ENCODE measurements at regions not wholly inside any gene's neighbourhood (a gene's known extent, or its start where the extent isn't known, plus 50 kb on each side); places are given as distances from the start of the nearest gene placed in this dataset.

GRCh38 chr6:6926856-6927255 lies 180.9 kb upstream of the RREB1 start:
- Histone ChIP-seq H3K4me1 (peaks cover 9% of the 10 kb centered on the region), H3K36me3 (replicated peaks in 1 of 2; ENCODE audit: insufficient read depth in 1 of 2, low read depth in 2 of 2) (no peaks in the 10 kb centered on the region), H3K4me3 (no peak overlapping the region), H3K27me3 (no peaks in the 10 kb centered on the region), H3K27ac (no peak overlapping the region), H3K9me3 (no peaks in the 10 kb centered on the region)
- intact Hi-C loops (cut with DNase I): no loop called here
- DNase-seq: no peak
- ATAC-seq: no peak
- TF ChIP-seq CTCF (IDR thresholded peaks at IDR 0.05) (no peak), POLR2A (IDR thresholded peaks at IDR 0.05) (no peak)
- 78 to 85% methylated on average over 7 of the region's 7 CpGs for WGBS, 2 donors

- ATAC-seq (no peak), DNase-seq (no peak)
- peaks cover 9% of the 10 kb centered on the region for H3K4me1 ChIP-seq
- no peaks in the 10 kb centered on the region for H3K9me3 ChIP-seq
- H3K27ac ChIP-seq: no peak overlapping the region
- no peaks in the 10 kb centered on the region for H3K36me3 ChIP-seq (replicated peaks in 1 of 2; ENCODE audit: insufficient read depth in 1 of 2, low read depth in 2 of 2)
- no peak for TF ChIP-seq POLR2A (IDR thresholded peaks at IDR 0.05)
- no peak for TF ChIP-seq CTCF (IDR thresholded peaks at IDR 0.05)
- no peak overlapping the region for H3K4me3 ChIP-seq
- H3K27me3 ChIP-seq: no peaks in the 10 kb centered on the region
- intact Hi-C loops (cut with DNase I): no loop called here
- 63 to 68% methylated on average over 20 of the region's 20 CpGs for WGBS, 2 donors
Measured at GRCh38 chr6:6927521-6928361, 180.0 kb upstream of the RREB1 start.

- H3K27me3 ChIP-seq: no peaks in the 10 kb centered on the region
- no peak for ATAC-seq
- WGBS, 2 donors: 85 to 86% methylated on average over 9 of the region's 9 CpGs
- DNase-seq: no peak
- no peak overlapping the region for H3K27ac ChIP-seq
- H3K36me3 ChIP-seq (replicated peaks in 1 of 2; ENCODE audit: insufficient read depth in 1 of 2, low read depth in 2 of 2): no peaks in the 10 kb centered on the region
- H3K9me3 ChIP-seq: no peaks in the 10 kb centered on the region
- TF ChIP-seq CTCF (IDR thresholded peaks at IDR 0.05): no peak
- TF ChIP-seq POLR2A (IDR thresholded peaks at IDR 0.05): no peak
- intact Hi-C loops (cut with DNase I): no loop called here
- peaks cover 6% of the 10 kb centered on the region for H3K4me1 ChIP-seq
- no peak overlapping the region for H3K4me3 ChIP-seq
Measured at GRCh38 chr6:6930223-6930880, 177.4 kb upstream of the RREB1 start.

GRCh38 chr6:6931071-6932025 lies 176.4 kb upstream of the RREB1 start:
- 64 to 70% methylated on average over 9 of the region's 9 CpGs for WGBS, 2 donors
- no peak for TF ChIP-seq CTCF (IDR thresholded peaks at IDR 0.05)
- TF ChIP-seq POLR2A (IDR thresholded peaks at IDR 0.05): no peak
- Histone ChIP-seq H3K4me3 (no peak overlapping the region), H3K36me3 (replicated peaks in 1 of 2; ENCODE audit: insufficient read depth in 1 of 2, low read depth in 2 of 2) (no peaks in the 10 kb centered on the region), H3K27me3 (no peaks in the 10 kb centered on the region), H3K9me3 (no peaks in the 10 kb centered on the region), H3K4me1 (peaks cover 6% of the 10 kb centered on the region), H3K27ac (no peak overlapping the region)
- DNase-seq (no peak), ATAC-seq (no peak)
- intact Hi-C loops (cut with DNase I): no loop called here

Data from body of pancreas (tissue), 4 donors.